Chondrocyte (in vitro differentiated cells): ENCODE measurements at regions not wholly inside any gene's neighbourhood (a gene's known extent, or its start where the extent isn't known, plus 50 kb on each side); places are given as distances from the start of the nearest gene placed in this dataset.

Experiments used
- DNase-seq: peaks from one replicate; pipeline ENCODE4 v3.0.0; 2021; ENCODE audit warnings: mixed read lengths, low spot score
- H3K27ac Mint-ChIP-seq: one replicate; pipeline ENCODE4 v1.8.0; 2021; ENCODE audit warnings: mild to moderate bottlenecking, moderate library complexity, mixed read lengths; ENCODE audit not compliant: unreplicated experiment
- H3K27me3 Mint-ChIP-seq: 2 replicates; pipeline ENCODE4 v1.8.0; 2021; ENCODE audit warnings: low read depth, mixed read lengths
- H3K36me3 Mint-ChIP-seq: 2 replicates; pipeline ENCODE4 v1.8.0; 2021; ENCODE audit warnings: low read depth, mixed read lengths
- H3K4me1 Mint-ChIP-seq: 2 replicates; pipeline ENCODE4 v1.8.0; 2021; ENCODE audit warnings: low read depth, mild to moderate bottlenecking, mixed read lengths
- H3K4me3 Mint-ChIP-seq: one replicate; pipeline ENCODE4 v1.8.0; 2021; ENCODE audit warnings: mild to moderate bottlenecking, moderate library complexity, mixed read lengths; ENCODE audit not compliant: unreplicated experiment
- H3K9me3 Mint-ChIP-seq: 2 replicates; pipeline ENCODE4 v1.8.0; 2021; ENCODE audit warnings: low read depth, mixed read lengths
- CTCF ChIP-seq: fragments of 200-600 bp; sonication (generic); IDR thresholded peaks from 2 replicates; pipeline ENCODE4 v1.5.0; 2021; ENCODE audit warnings: antibody characterized with exemption, mild to moderate bottlenecking, moderate library complexity

- Mint-ChIP-seq H3K27me3 (peaks cover 16% of the 10 kb centered on the region), H3K4me1 (no peaks in the 10 kb centered on the region), H3K36me3 (no peaks in the 10 kb centered on the region), H3K4me3 (no peak overlapping the region), H3K9me3 (no peaks in the 10 kb centered on the region), H3K27ac (no peak overlapping the region)
- no peak for DNase-seq
- no peak for TF ChIP-seq CTCF
Measured at GRCh38 chr1:22323846-22324504, 127.7 kb upstream of the ZBTB40 start.

GRCh38 chr1:22325531-22326371 lies 125.9 kb upstream of the ZBTB40 start:
- H3K9me3 Mint-ChIP-seq = no peaks in the 10 kb centered on the region
- DNase-seq = peak; percentile 76
- no peak overlapping the region for H3K27ac Mint-ChIP-seq
- TF ChIP-seq CTCF = no peak
- H3K36me3 Mint-ChIP-seq = no peaks in the 10 kb centered on the region
- no peaks in the 10 kb centered on the region for H3K4me1 Mint-ChIP-seq
- H3K4me3 Mint-ChIP-seq = no peak overlapping the region
- H3K27me3 Mint-ChIP-seq = peaks cover 7% of the 10 kb centered on the region

GRCh38 chr1:22326372-22326915 lies 125.2 kb upstream of the ZBTB40 start:
- H3K36me3 Mint-ChIP-seq = no peaks in the 10 kb centered on the region
- no peak for TF ChIP-seq CTCF
- peaks cover 3% of the 10 kb centered on the region for H3K27me3 Mint-ChIP-seq
- no peaks in the 10 kb centered on the region for H3K4me1 Mint-ChIP-seq
- no peak overlapping the region for H3K4me3 Mint-ChIP-seq
- no peak overlapping the region for H3K27ac Mint-ChIP-seq
- H3K9me3 Mint-ChIP-seq = no peaks in the 10 kb centered on the region
- DNase-seq = peak; percentile 49

DNA sequence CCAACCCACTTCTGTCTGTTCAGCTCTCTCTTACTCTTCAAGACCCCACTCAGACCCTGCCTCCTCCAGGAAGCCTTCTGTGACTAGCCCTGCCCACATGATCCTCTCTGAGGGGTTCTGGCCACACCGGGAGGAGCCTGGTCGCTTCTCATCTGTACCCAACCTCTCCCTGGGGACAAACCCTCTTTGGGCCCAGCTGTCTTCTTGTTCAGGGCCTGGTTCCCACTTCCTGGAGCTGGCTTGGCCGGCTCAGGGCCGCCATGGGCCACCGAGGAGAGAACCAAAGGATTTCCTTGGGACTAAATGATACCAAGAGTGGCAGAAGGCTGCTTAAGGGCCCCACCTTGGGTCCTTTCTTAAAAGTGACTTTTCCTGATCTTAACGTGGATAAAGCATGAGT lies 124.7 kb upstream of the ZBTB40 start:
- H3K36me3 Mint-ChIP-seq = no peaks in the 10 kb centered on the region
- peak; percentile 47 for DNase-seq
- peaks cover 3% of the 10 kb centered on the region for H3K27me3 Mint-ChIP-seq
- no peak overlapping the region for H3K4me3 Mint-ChIP-seq
- H3K4me1 Mint-ChIP-seq = no peaks in the 10 kb centered on the region
- no peak overlapping the region for H3K27ac Mint-ChIP-seq
- TF ChIP-seq CTCF = no peak
- no peaks in the 10 kb centered on the region for H3K9me3 Mint-ChIP-seq

GRCh38 chr1:22327411-22327810 lies 124.2 kb upstream of the ZBTB40 start:
- Mint-ChIP-seq H3K4me3 (no peak overlapping the region), H3K36me3 (no peaks in the 10 kb centered on the region), H3K27me3 (peaks cover 3% of the 10 kb centered on the region), H3K9me3 (no peaks in the 10 kb centered on the region), H3K27ac (no peak overlapping the region), H3K4me1 (no peaks in the 10 kb centered on the region)
- no peak for TF ChIP-seq CTCF
- DNase-seq = peak; percentile 15
